H1 (cell line): ENCODE measurements at regions not wholly inside any gene's neighbourhood (a gene's known extent, or its start where the extent isn't known, plus 50 kb on each side); places are given as distances from the start of the nearest gene placed in this dataset.

Experiments used
- CTCF ChIA-PET: fragments of 300-600 bp; sonication (Branson Sonifier 250); formaldehyde crosslinking; loops from one replicate; lab custom pipeline; 2021; ENCODE audit not compliant: partially characterized antibody; lab: Charles Lee
- POLR2A ChIA-PET: fragments of 300-600 bp; sonication (Branson Sonifier 250); formaldehyde crosslinking; loops from one replicate; lab custom pipeline; 2021; ENCODE audit warnings: inconsistent platforms; ENCODE audit not compliant: partially characterized antibody; lab: Charles Lee
- DNase-seq, 2 experiments: peaks; one replicate each; pipeline versions ENCODE4 v3.0.0 to v3.0.0-alpha.2; 2010 to 2022; ENCODE audit warnings: low spot score in 2 of 2, low read depth in 1 of 2, mixed read lengths in 1 of 2
- FAIRE-seq: peaks from 2 replicates; lab custom pipeline; 2011; peaks lifted over from hg19 to GRCh38; lab: Jason Lieb, UNC
- H2AFZ ChIP-seq: 2 replicates; pipeline ENCODE4 v1.8.1; 2012; ENCODE audit warnings: low read length, inconsistent platforms
- H2AK5ac ChIP-seq: 2 replicates; pipeline ENCODE4 v1.6.1; 2013; ENCODE audit warnings: low read depth, low read length
- H2BK120ac ChIP-seq: replicated peaks from 2 replicates; pipeline ENCODE3; 2013; ENCODE audit warnings: low read depth, low read length, inconsistent platforms
- H2BK12ac ChIP-seq: 2 replicates; pipeline ENCODE4 v1.6.1; 2013; ENCODE audit warnings: low read depth, low read length
- H2BK15ac ChIP-seq: 2 replicates; pipeline ENCODE4 v1.6.1; 2013; ENCODE audit warnings: low read length
- H2BK20ac ChIP-seq: 2 replicates; pipeline ENCODE4 v1.6.1; 2013; ENCODE audit warnings: low read length
- H2BK5ac ChIP-seq: 2 replicates; pipeline ENCODE4 v1.6.1; 2013; ENCODE audit warnings: low read depth, low read length
- H3K14ac ChIP-seq: 2 replicates; pipeline ENCODE4 v1.6.1; 2013; ENCODE audit warnings: inconsistent platforms; ENCODE audit not compliant: insufficient read length
- H3K18ac ChIP-seq: 2 replicates; pipeline ENCODE4 v1.6.1; 2013; ENCODE audit warnings: low read length; ENCODE audit errors: extremely low read depth
- H3K23ac ChIP-seq: 2 replicates; pipeline ENCODE4 v1.6.1; 2013; ENCODE audit warnings: inconsistent platforms; ENCODE audit not compliant: insufficient read length
- H3K23me2 ChIP-seq: 2 replicates; pipeline ENCODE4 v1.6.1; 2013; ENCODE audit warnings: low read depth, low read length
- H3K27ac ChIP-seq: 2 replicates; pipeline ENCODE4 v1.6.1; 2011; ENCODE audit warnings: low read depth, low read length, inconsistent platforms
- H3K27me3 ChIP-seq, 4 experiments: replicated peaks in 1 of 4; 1 replicate in 1 of 4; 2 replicates in 3 of 4; pipeline versions ENCODE4 v1.6.1 to v1.8.1; 2011 to 2013; ENCODE audit warnings: low read length in 3 of 4, mild to moderate bottlenecking in 3 of 4, inconsistent platforms in 2 of 4, mixed read lengths in 2 of 4, moderate library complexity in 1 of 4; ENCODE audit not compliant: control insufficient read depth in 3 of 4, insufficient read depth in 3 of 4; ENCODE audit errors: extremely low read depth in 1 of 4
- H3K36me3 ChIP-seq, 4 experiments: 2 replicates each; pipeline versions ENCODE4 v1.6.1 to v1.8.1; 2011 to 2013; ENCODE audit warnings: mild to moderate bottlenecking in 4 of 4, low read length in 3 of 4, moderate library complexity in 2 of 4, control low read depth in 1 of 4, inconsistent platforms in 1 of 4; ENCODE audit not compliant: insufficient read depth in 4 of 4, control insufficient read depth in 2 of 4
- H3K4ac ChIP-seq: replicated peaks from 2 replicates; pipeline ENCODE3; 2013; ENCODE audit warnings: low read length, low read depth, mixed read lengths, inconsistent platforms; ENCODE audit not compliant: insufficient read length
- H3K4me1 ChIP-seq, 4 experiments: replicated peaks in 1 of 4; 1 replicate in 1 of 4; 2 replicates in 3 of 4; pipeline versions ENCODE4 v1.6.1 to v1.8.1; 2011 to 2013; ENCODE audit warnings: low read length in 3 of 4, inconsistent platforms in 2 of 4, mixed read lengths in 1 of 4; ENCODE audit not compliant: insufficient read depth in 4 of 4, control insufficient read depth in 3 of 4
- H3K4me2 ChIP-seq, 2 experiments: 2 replicates each; pipeline versions ENCODE4 v1.6.1 to v1.8.1; 2011 to 2013; ENCODE audit warnings: low read depth in 2 of 2, low read length in 2 of 2, control low read depth in 1 of 2, inconsistent platforms in 1 of 2, mild to moderate bottlenecking in 1 of 2; ENCODE audit not compliant: insufficient read depth in 1 of 2
- H3K4me3 ChIP-seq, 4 experiments: fragments of 200-600, 300-600 bp in 1 of 4; sonication (generic), shearing (Covaris generic), sonication (Bioruptor Twin) in 1 of 4; 2 replicates each; pipeline versions ENCODE4 v1.5.1 to v1.8.1; 2011 to 2016; ENCODE audit warnings: low read length in 4 of 4, low read depth in 3 of 4, control low read depth in 2 of 4, inconsistent platforms in 2 of 4, mild to moderate bottlenecking in 2 of 4, mixed read lengths in 1 of 4, moderate library complexity in 1 of 4; ENCODE audit not compliant: insufficient read depth in 2 of 4; ENCODE audit errors: extremely low read depth in 1 of 4
- H3K56ac ChIP-seq: replicated peaks from 2 replicates; pipeline ENCODE3; 2013; ENCODE audit warnings: low read depth, mild to moderate bottlenecking, mixed read lengths, low read length, inconsistent platforms; ENCODE audit not compliant: insufficient read length
- H3K79me1 ChIP-seq: 2 replicates; pipeline ENCODE4 v1.6.1; 2013; ENCODE audit warnings: low read depth, low read length, control low read depth
- H3K79me2 ChIP-seq, 2 experiments: 2 replicates each; pipeline versions ENCODE4 v1.6.1 to v1.8.1; 2012 to 2013; ENCODE audit warnings: low read length in 2 of 2, mild to moderate bottlenecking in 2 of 2, inconsistent platforms in 1 of 2; ENCODE audit not compliant: insufficient read depth in 2 of 2, control insufficient read depth in 1 of 2
- H3K9ac ChIP-seq, 4 experiments: replicated peaks in 1 of 4; 1 replicate in 1 of 4; 2 replicates in 3 of 4; pipeline versions ENCODE4 v1.6.1 to v1.8.1; 2011 to 2013; ENCODE audit warnings: low read depth in 3 of 4, low read length in 3 of 4, control low read depth in 2 of 4, mild to moderate bottlenecking in 2 of 4, moderate library complexity in 2 of 4, inconsistent platforms in 1 of 4; ENCODE audit errors: extremely low read depth in 1 of 4
- H3K9me3 ChIP-seq, 2 experiments: 2 replicates each; pipeline versions ENCODE4 v1.6.1 to v1.8.1; 2012 to 2013; ENCODE audit warnings: mild to moderate bottlenecking in 2 of 2, moderate library complexity in 2 of 2, control low read depth in 1 of 2, inconsistent platforms in 1 of 2, low read depth in 1 of 2, low read length in 1 of 2, mixed read lengths in 1 of 2; ENCODE audit not compliant: insufficient read depth in 2 of 2
- H4K20me1 ChIP-seq, 2 experiments: replicated peaks in 1 of 2; 2 replicates each; pipeline versions ENCODE3 to v1.8.1; 2011 to 2013; ENCODE audit warnings: inconsistent platforms in 2 of 2, low read length in 2 of 2, mild to moderate bottlenecking in 1 of 2; ENCODE audit not compliant: insufficient read depth in 2 of 2, control insufficient read depth in 1 of 2
- H4K5ac ChIP-seq: 2 replicates; pipeline ENCODE4 v1.6.1; 2013; ENCODE audit warnings: low read length, low read depth, mixed read lengths, inconsistent platforms; ENCODE audit not compliant: insufficient read length
- H4K8ac ChIP-seq: 2 replicates; pipeline ENCODE4 v1.8.0; 2013; ENCODE audit warnings: mild to moderate bottlenecking, moderate library complexity, low read length, inconsistent platforms; ENCODE audit not compliant: insufficient read depth; ENCODE audit errors: extremely low read depth
- H4K91ac ChIP-seq: replicated peaks from 2 replicates; pipeline ENCODE3; 2013; ENCODE audit warnings: low read length, mixed read lengths, inconsistent platforms; ENCODE audit not compliant: insufficient read length
- BACH1 ChIP-seq: IDR thresholded peaks from 2 replicates; pipeline ENCODE4 v1.6.1; 2012; ENCODE audit warnings: low read length, improper control_type of control experiment
- KDM1A ChIP-seq: fragments of 200-600, 300-600 bp; sonication (generic); IDR thresholded peaks from 2 replicates; pipeline ENCODE4 v1.7.1; 2016; ENCODE audit warnings: mild to moderate bottlenecking, low read length, borderline replicate concordance
- MAFK ChIP-seq: IDR thresholded peaks from 2 replicates; pipeline ENCODE4 v1.6.1; 2012; ENCODE audit warnings: low read depth, mild to moderate bottlenecking, improper control_type of control experiment, low read length
- SIRT6 ChIP-seq: IDR thresholded peaks from one replicate; pipeline ENCODE4 v1.7.1; 2012; ENCODE audit warnings: low read length, inconsistent platforms
- TCF12 ChIP-seq: IDR thresholded peaks from 2 replicates; pipeline ENCODE4 v1.6.1; 2011; ENCODE audit warnings: low read depth, mild to moderate bottlenecking, low read length
- YY1 ChIP-seq: IDR thresholded peaks from 2 replicates; pipeline ENCODE4 v1.6.1; 2011; ENCODE audit warnings: low read depth, mild to moderate bottlenecking, low read length
- WGBS, 2 experiments: shearing (Covaris generic) in 1 of 2; methylation state at CpG; one replicate each; pipeline versions ENCODE4 v1.1.6 to v1.1.7; 2013 to 2015; ENCODE audit warnings: low lambda C conversion rate in 2 of 2, mixed read lengths in 2 of 2, inconsistent platforms in 1 of 2, low coverage in 1 of 2, missing lambda C conversion rate in 1 of 2; ENCODE audit not compliant: insufficient replicate concordance in 2 of 2, insufficient coverage in 1 of 2, insufficient read length in 1 of 2; ENCODE audit errors: extremely low coverage in 1 of 2, missing lambda C conversion rate in 1 of 2; 5-methylcytosine and 5-hydroxymethylcytosine counted together
- TF ChIP-seq, protein P1 (sequence below): IDR thresholded peaks from 2 replicates; pipeline ENCODE4 v1.6.1; 2011; ENCODE audit warnings: low read depth, mild to moderate bottlenecking, low read length; ENCODE audit not compliant: insufficient read depth

DNA sequence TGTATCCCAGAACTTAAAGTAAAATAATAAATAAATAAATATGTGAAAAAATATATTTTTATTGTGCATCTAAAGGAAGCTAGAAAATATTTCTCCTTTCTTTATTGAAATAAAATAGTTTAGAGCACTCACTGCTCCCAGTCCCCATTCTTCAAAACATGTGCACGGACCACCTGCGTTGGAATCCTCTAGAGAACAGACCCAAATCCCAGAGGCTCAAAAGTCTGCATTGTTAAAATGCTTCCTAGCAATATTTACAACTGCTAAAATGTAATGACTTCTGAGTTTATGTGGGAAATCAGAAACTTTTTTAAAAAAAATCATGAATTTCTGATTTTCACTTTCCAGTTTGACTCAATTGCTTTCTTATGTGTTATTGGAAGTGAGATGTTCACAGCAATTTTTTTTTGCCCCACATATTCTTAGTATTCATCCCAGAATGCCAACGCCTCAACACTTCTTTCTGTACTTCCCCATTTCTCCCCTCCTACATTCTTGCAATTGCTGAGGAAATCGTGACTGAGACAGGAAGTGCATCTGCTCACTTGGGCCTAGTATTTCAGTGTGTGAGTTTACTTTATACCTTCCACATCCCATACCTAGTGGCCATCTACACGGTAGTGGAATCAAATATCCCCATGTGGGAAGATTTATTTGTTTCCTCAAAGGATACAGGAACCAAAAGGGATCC is 116.0 kb upstream of the FLRT2 start:
- H3K23ac ChIP-seq, result no peak overlapping the region
- TF ChIP-seq, protein P1, sequence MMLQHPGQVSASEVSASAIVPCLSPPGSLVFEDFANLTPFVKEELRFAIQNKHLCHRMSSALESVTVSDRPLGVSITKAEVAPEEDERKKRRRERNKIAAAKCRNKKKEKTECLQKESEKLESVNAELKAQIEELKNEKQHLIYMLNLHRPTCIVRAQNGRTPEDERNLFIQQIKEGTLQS, result no peak
- TF ChIP-seq YY1 (no peak), BACH1 (no peak), KDM1A (no peak), TCF12 (no peak), SIRT6 (no peak), MAFK (no peak)
- TF ChIP-seq, all 59 proteins: peak for 0
- WGBS, 2 experiments, result 89% methylated on average over 5 of the region's 5 CpGs; no CpG with 5 or more reads in 1 of the 2 experiments
- ChIA-PET POLR2A (no interaction called here), CTCF (no interaction called here)
- no peak for FAIRE-seq
- Histone ChIP-seq H2AK5ac (no peak overlapping the region), H2BK5ac (no peak overlapping the region), H4K20me1 (no peaks in the 10 kb centered on the region), H3K18ac (no peak overlapping the region), H4K5ac (no peak overlapping the region), H3K9me3 (no peaks in the 10 kb centered on the region), H2AFZ (no peak overlapping the region), H3K36me3 (no peaks in the 10 kb centered on the region), H2BK15ac (no peak overlapping the region), H4K8ac (no peak overlapping the region), H2BK20ac (no peak overlapping the region), H3K4me2 (no peak overlapping the region), H3K4me3 (no peak overlapping the region), H2BK120ac (no peak overlapping the region), H3K79me2 (no peaks in the 10 kb centered on the region), H3K27me3 (no peaks in the 10 kb centered on the region), H3K4ac (no peak overlapping the region), H3K14ac (no peak overlapping the region), H2BK12ac (no peak overlapping the region), H3K4me1 (no peaks in the 10 kb centered on the region), H3K9ac (no peak overlapping the region), H3K56ac (no peak overlapping the region), H3K79me1 (no peaks in the 10 kb centered on the region), H4K91ac (no peak overlapping the region), H3K23me2 (no peaks in the 10 kb centered on the region), H3K27ac (no peak overlapping the region)
- no peak for DNase-seq
